ENCODE measurements at regions not wholly inside any gene's neighbourhood (a gene's known extent, or its start where the extent isn't known, plus 50 kb on each side); places are given as distances from the start of the nearest gene placed in this dataset.

- Histone ChIP-seq H3K27ac (ENCODE audit: low read length) (no peak overlapping the region), H3K9me3 (replicated peaks; ENCODE audit: insufficient read depth, low read length) (no peaks in the 10 kb centered on the region), H3K36me3 (replicated peaks; ENCODE audit: insufficient read depth, low read length) (no peaks in the 10 kb centered on the region), H2AFZ (ENCODE audit: low read length) (no peak overlapping the region), H3K4me1 (ENCODE audit: low read length) (0 out of 2 replicates have a peak, but pooled peaks cover 3% of the 10 kb centered on the region), H3F3A (ENCODE audit: insufficient read depth, low read length) (no peaks in the 10 kb centered on the region), H3K9ac (ENCODE audit: low read length) (no peak overlapping the region), H3K4me3 (ENCODE audit: low read length) (no peak overlapping the region), H3K4me2 (ENCODE audit: low read depth, low read length) (no peak overlapping the region), H3K79me2 (ENCODE audit: low read length) (no peaks in the 10 kb centered on the region), H4K20me1 (ENCODE audit: insufficient read depth, low read length) (no peaks in the 10 kb centered on the region), H3K27me3 (replicated peaks; ENCODE audit: insufficient read depth, low read length) (no peaks in the 10 kb centered on the region), H3K9me2 (replicated peaks; ENCODE audit: insufficient read depth, low read length) (no peaks in the 10 kb centered on the region)
- no peak for DNase-seq
- no peak for TF ChIP-seq EZH2phosphoT487 (IDR thresholded peaks at IDR 0.05; ENCODE audit: low read length)
- TF ChIP-seq EZH2 (optimal IDR thresholded peaks at IDR 0.05; ENCODE audit: low read depth, low read length): no peak
- no peak for TF ChIP-seq CTCF (IDR thresholded peaks at IDR 0.05; ENCODE audit: low read length)
These were observed 785.4 kb upstream of the API5 start for GRCh38 chr11:42526426-42526825.

GRCh38 chr11:42528471-42528870, 783.3 kb upstream of the API5 start:
- H3F3A ChIP-seq (ENCODE audit: insufficient read depth, low read length): no peaks in the 10 kb centered on the region
- TF ChIP-seq CTCF (IDR thresholded peaks at IDR 0.05; ENCODE audit: low read length): no peak
- TF ChIP-seq EZH2 (optimal IDR thresholded peaks at IDR 0.05; ENCODE audit: low read depth, low read length): no peak
- no peak for TF ChIP-seq EZH2phosphoT487 (IDR thresholded peaks at IDR 0.05; ENCODE audit: low read length)
- no peaks in the 10 kb centered on the region for H3K9me2 ChIP-seq (replicated peaks; ENCODE audit: insufficient read depth, low read length)
- H3K27me3 ChIP-seq (replicated peaks; ENCODE audit: insufficient read depth, low read length): no peaks in the 10 kb centered on the region
- H3K79me2 ChIP-seq (ENCODE audit: low read length): no peaks in the 10 kb centered on the region
- H3K27ac ChIP-seq (ENCODE audit: low read length): no peak overlapping the region
- no peaks in the 10 kb centered on the region for H3K36me3 ChIP-seq (replicated peaks; ENCODE audit: insufficient read depth, low read length)
- no peak overlapping the region for H3K9ac ChIP-seq (ENCODE audit: low read length)
- H4K20me1 ChIP-seq (ENCODE audit: insufficient read depth, low read length): no peaks in the 10 kb centered on the region
- H3K9me3 ChIP-seq (replicated peaks; ENCODE audit: insufficient read depth, low read length): no peaks in the 10 kb centered on the region
- H3K4me2 ChIP-seq (ENCODE audit: low read depth, low read length): no peak overlapping the region
- no peak for DNase-seq
- H2AFZ ChIP-seq (ENCODE audit: low read length): no peak overlapping the region
- 0 out of 2 replicates have a peak, but pooled peaks cover 3% of the 10 kb centered on the region for H3K4me1 ChIP-seq (ENCODE audit: low read length)
- no peak overlapping the region for H3K4me3 ChIP-seq (ENCODE audit: low read length)

- no peaks in the 10 kb centered on the region for H3K9me3 ChIP-seq (replicated peaks; ENCODE audit: insufficient read depth, low read length)
- no peaks in the 10 kb centered on the region for H3K36me3 ChIP-seq (replicated peaks; ENCODE audit: insufficient read depth, low read length)
- no peaks in the 10 kb centered on the region for H4K20me1 ChIP-seq (ENCODE audit: insufficient read depth, low read length)
- no peak overlapping the region for H3K9ac ChIP-seq (ENCODE audit: low read length)
- no peak overlapping the region for H3K4me3 ChIP-seq (ENCODE audit: low read length)
- H3K27me3 ChIP-seq (replicated peaks; ENCODE audit: insufficient read depth, low read length): no peaks in the 10 kb centered on the region
- no peak for TF ChIP-seq EZH2phosphoT487 (IDR thresholded peaks at IDR 0.05; ENCODE audit: low read length)
- no peak for TF ChIP-seq CTCF (IDR thresholded peaks at IDR 0.05; ENCODE audit: low read length)
- no peak for TF ChIP-seq EZH2 (optimal IDR thresholded peaks at IDR 0.05; ENCODE audit: low read depth, low read length)
- H3K27ac ChIP-seq (ENCODE audit: low read length): no peak overlapping the region
- H3F3A ChIP-seq (ENCODE audit: insufficient read depth, low read length): no peaks in the 10 kb centered on the region
- no peak overlapping the region for H3K4me2 ChIP-seq (ENCODE audit: low read depth, low read length)
- no peaks in the 10 kb centered on the region for H3K79me2 ChIP-seq (ENCODE audit: low read length)
- no peak overlapping the region for H2AFZ ChIP-seq (ENCODE audit: low read length)
- 0 out of 2 replicates have a peak, but pooled peaks cover 3% of the 10 kb centered on the region for H3K4me1 ChIP-seq (ENCODE audit: low read length)
- DNase-seq: no peak
- no peaks in the 10 kb centered on the region for H3K9me2 ChIP-seq (replicated peaks; ENCODE audit: insufficient read depth, low read length)
These were observed 782.9 kb upstream of the API5 start for GRCh38 chr11:42528911-42529310.

Data from MM.1S (cell line).